H1 (cell line): ENCODE measurements at regions not wholly inside any gene's neighbourhood (a gene's known extent, or its start where the extent isn't known, plus 50 kb on each side); places are given as distances from the start of the nearest gene placed in this dataset.

ENCODE experiments used
- CTCF ChIA-PET: fragments of 300-600 bp; sonication (Branson Sonifier 250); formaldehyde crosslinking; loops from one replicate; lab custom pipeline; 2021; ENCODE audit not compliant: partially characterized antibody; lab: Charles Lee
- POLR2A ChIA-PET: fragments of 300-600 bp; sonication (Branson Sonifier 250); formaldehyde crosslinking; loops from one replicate; lab custom pipeline; 2021; ENCODE audit warnings: inconsistent platforms; ENCODE audit not compliant: partially characterized antibody; lab: Charles Lee
- DNase-seq, 2 experiments: peaks; one replicate each; pipeline versions ENCODE4 v3.0.0 to v3.0.0-alpha.2; 2010 to 2022; ENCODE audit warnings: low spot score in 2 of 2, low read depth in 1 of 2, mixed read lengths in 1 of 2
- FAIRE-seq: peaks from 2 replicates; lab custom pipeline; 2011; peaks lifted over from hg19 to GRCh38; lab: Jason Lieb, UNC
- H2AFZ ChIP-seq: 2 replicates; pipeline ENCODE4 v1.8.1; 2012; ENCODE audit warnings: low read length, inconsistent platforms
- H2AK5ac ChIP-seq: 2 replicates; pipeline ENCODE4 v1.6.1; 2013; ENCODE audit warnings: low read depth, low read length
- H2BK120ac ChIP-seq: replicated peaks from 2 replicates; pipeline ENCODE3; 2013; ENCODE audit warnings: low read depth, low read length, inconsistent platforms
- H2BK12ac ChIP-seq: 2 replicates; pipeline ENCODE4 v1.6.1; 2013; ENCODE audit warnings: low read depth, low read length
- H2BK15ac ChIP-seq: 2 replicates; pipeline ENCODE4 v1.6.1; 2013; ENCODE audit warnings: low read length
- H2BK20ac ChIP-seq: 2 replicates; pipeline ENCODE4 v1.6.1; 2013; ENCODE audit warnings: low read length
- H2BK5ac ChIP-seq: 2 replicates; pipeline ENCODE4 v1.6.1; 2013; ENCODE audit warnings: low read depth, low read length
- H3K14ac ChIP-seq: 2 replicates; pipeline ENCODE4 v1.6.1; 2013; ENCODE audit warnings: inconsistent platforms; ENCODE audit not compliant: insufficient read length
- H3K18ac ChIP-seq: 2 replicates; pipeline ENCODE4 v1.6.1; 2013; ENCODE audit warnings: low read length; ENCODE audit errors: extremely low read depth
- H3K23ac ChIP-seq: 2 replicates; pipeline ENCODE4 v1.6.1; 2013; ENCODE audit warnings: inconsistent platforms; ENCODE audit not compliant: insufficient read length
- H3K23me2 ChIP-seq: 2 replicates; pipeline ENCODE4 v1.6.1; 2013; ENCODE audit warnings: low read depth, low read length
- H3K27ac ChIP-seq: 2 replicates; pipeline ENCODE4 v1.6.1; 2011; ENCODE audit warnings: low read depth, low read length, inconsistent platforms
- H3K27me3 ChIP-seq, 4 experiments: replicated peaks in 1 of 4; 1 replicate in 1 of 4; 2 replicates in 3 of 4; pipeline versions ENCODE4 v1.6.1 to v1.8.1; 2011 to 2013; ENCODE audit warnings: low read length in 3 of 4, mild to moderate bottlenecking in 3 of 4, inconsistent platforms in 2 of 4, mixed read lengths in 2 of 4, moderate library complexity in 1 of 4; ENCODE audit not compliant: control insufficient read depth in 3 of 4, insufficient read depth in 3 of 4; ENCODE audit errors: extremely low read depth in 1 of 4
- H3K36me3 ChIP-seq, 4 experiments: 2 replicates each; pipeline versions ENCODE4 v1.6.1 to v1.8.1; 2011 to 2013; ENCODE audit warnings: mild to moderate bottlenecking in 4 of 4, low read length in 3 of 4, moderate library complexity in 2 of 4, control low read depth in 1 of 4, inconsistent platforms in 1 of 4; ENCODE audit not compliant: insufficient read depth in 4 of 4, control insufficient read depth in 2 of 4
- H3K4ac ChIP-seq: replicated peaks from 2 replicates; pipeline ENCODE3; 2013; ENCODE audit warnings: low read length, low read depth, mixed read lengths, inconsistent platforms; ENCODE audit not compliant: insufficient read length
- H3K4me1 ChIP-seq, 4 experiments: replicated peaks in 1 of 4; 1 replicate in 1 of 4; 2 replicates in 3 of 4; pipeline versions ENCODE4 v1.6.1 to v1.8.1; 2011 to 2013; ENCODE audit warnings: low read length in 3 of 4, inconsistent platforms in 2 of 4, mixed read lengths in 1 of 4; ENCODE audit not compliant: insufficient read depth in 4 of 4, control insufficient read depth in 3 of 4
- H3K4me2 ChIP-seq, 2 experiments: 2 replicates each; pipeline versions ENCODE4 v1.6.1 to v1.8.1; 2011 to 2013; ENCODE audit warnings: low read depth in 2 of 2, low read length in 2 of 2, control low read depth in 1 of 2, inconsistent platforms in 1 of 2, mild to moderate bottlenecking in 1 of 2; ENCODE audit not compliant: insufficient read depth in 1 of 2
- H3K4me3 ChIP-seq, 4 experiments: fragments of 200-600, 300-600 bp in 1 of 4; sonication (generic), shearing (Covaris generic), sonication (Bioruptor Twin) in 1 of 4; 2 replicates each; pipeline versions ENCODE4 v1.5.1 to v1.8.1; 2011 to 2016; ENCODE audit warnings: low read length in 4 of 4, low read depth in 3 of 4, control low read depth in 2 of 4, inconsistent platforms in 2 of 4, mild to moderate bottlenecking in 2 of 4, mixed read lengths in 1 of 4, moderate library complexity in 1 of 4; ENCODE audit not compliant: insufficient read depth in 2 of 4; ENCODE audit errors: extremely low read depth in 1 of 4
- H3K56ac ChIP-seq: replicated peaks from 2 replicates; pipeline ENCODE3; 2013; ENCODE audit warnings: low read depth, mild to moderate bottlenecking, mixed read lengths, low read length, inconsistent platforms; ENCODE audit not compliant: insufficient read length
- H3K79me1 ChIP-seq: 2 replicates; pipeline ENCODE4 v1.6.1; 2013; ENCODE audit warnings: low read depth, low read length, control low read depth
- H3K79me2 ChIP-seq, 2 experiments: 2 replicates each; pipeline versions ENCODE4 v1.6.1 to v1.8.1; 2012 to 2013; ENCODE audit warnings: low read length in 2 of 2, mild to moderate bottlenecking in 2 of 2, inconsistent platforms in 1 of 2; ENCODE audit not compliant: insufficient read depth in 2 of 2, control insufficient read depth in 1 of 2
- H3K9ac ChIP-seq, 4 experiments: replicated peaks in 1 of 4; 1 replicate in 1 of 4; 2 replicates in 3 of 4; pipeline versions ENCODE4 v1.6.1 to v1.8.1; 2011 to 2013; ENCODE audit warnings: low read depth in 3 of 4, low read length in 3 of 4, control low read depth in 2 of 4, mild to moderate bottlenecking in 2 of 4, moderate library complexity in 2 of 4, inconsistent platforms in 1 of 4; ENCODE audit errors: extremely low read depth in 1 of 4
- H3K9me3 ChIP-seq, 2 experiments: 2 replicates each; pipeline versions ENCODE4 v1.6.1 to v1.8.1; 2012 to 2013; ENCODE audit warnings: mild to moderate bottlenecking in 2 of 2, moderate library complexity in 2 of 2, control low read depth in 1 of 2, inconsistent platforms in 1 of 2, low read depth in 1 of 2, low read length in 1 of 2, mixed read lengths in 1 of 2; ENCODE audit not compliant: insufficient read depth in 2 of 2
- H4K20me1 ChIP-seq, 2 experiments: replicated peaks in 1 of 2; 2 replicates each; pipeline versions ENCODE3 to v1.8.1; 2011 to 2013; ENCODE audit warnings: inconsistent platforms in 2 of 2, low read length in 2 of 2, mild to moderate bottlenecking in 1 of 2; ENCODE audit not compliant: insufficient read depth in 2 of 2, control insufficient read depth in 1 of 2
- H4K5ac ChIP-seq: 2 replicates; pipeline ENCODE4 v1.6.1; 2013; ENCODE audit warnings: low read length, low read depth, mixed read lengths, inconsistent platforms; ENCODE audit not compliant: insufficient read length
- H4K8ac ChIP-seq: 2 replicates; pipeline ENCODE4 v1.8.0; 2013; ENCODE audit warnings: mild to moderate bottlenecking, moderate library complexity, low read length, inconsistent platforms; ENCODE audit not compliant: insufficient read depth; ENCODE audit errors: extremely low read depth
- H4K91ac ChIP-seq: replicated peaks from 2 replicates; pipeline ENCODE3; 2013; ENCODE audit warnings: low read length, mixed read lengths, inconsistent platforms; ENCODE audit not compliant: insufficient read length
- RBBP5 ChIP-seq: IDR thresholded peaks from 2 replicates; pipeline ENCODE4 v1.7.1; 2012; ENCODE audit warnings: low read depth, mild to moderate bottlenecking, inconsistent platforms, low read length, moderate library complexity, borderline replicate concordance
- WGBS, 2 experiments: shearing (Covaris generic) in 1 of 2; methylation state at CpG; one replicate each; pipeline versions ENCODE4 v1.1.6 to v1.1.7; 2013 to 2015; ENCODE audit warnings: low lambda C conversion rate in 2 of 2, mixed read lengths in 2 of 2, inconsistent platforms in 1 of 2, low coverage in 1 of 2, missing lambda C conversion rate in 1 of 2; ENCODE audit not compliant: insufficient replicate concordance in 2 of 2, insufficient coverage in 1 of 2, insufficient read length in 1 of 2; ENCODE audit errors: extremely low coverage in 1 of 2, missing lambda C conversion rate in 1 of 2; 5-methylcytosine and 5-hydroxymethylcytosine counted together

DNA sequence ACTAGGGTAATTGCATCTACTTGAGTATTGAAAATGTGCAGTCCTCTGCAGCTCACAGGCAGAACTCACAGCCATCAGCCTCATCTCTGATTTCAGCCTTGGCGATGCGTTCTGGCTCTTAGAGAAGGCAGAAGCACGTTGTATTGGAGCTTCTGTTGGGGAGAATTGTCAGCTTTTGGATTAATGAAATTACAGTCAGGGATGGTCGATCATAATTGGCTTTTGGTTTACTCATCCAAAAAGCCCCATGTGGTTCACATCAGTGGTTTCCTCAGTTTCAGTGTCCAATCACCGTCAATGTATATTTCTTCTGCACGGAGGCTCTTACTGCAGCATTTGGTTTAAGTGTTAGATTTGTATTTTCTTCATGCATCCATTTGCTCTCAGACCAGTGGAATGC lies 218.5 kb upstream of the SOX11 start:
- Histone ChIP-seq H3K4me1 (peaks cover 0 to 4% (median 0%) of the 10 kb centered on the region in 4 experiments; a peak in 1 of 7 replicates), H3K18ac (no peak overlapping the region), H2AFZ (no peak overlapping the region), H2BK20ac (no peak overlapping the region), H4K20me1 (no peaks in the 10 kb centered on the region), H3K27ac (no peak overlapping the region), H2AK5ac (no peak overlapping the region), H4K8ac (no peak overlapping the region), H3K79me1 (no peaks in the 10 kb centered on the region), H2BK12ac (no peak overlapping the region), H2BK120ac (no peak overlapping the region), H3K23ac (no peak overlapping the region), H3K9ac (no peak overlapping the region), H3K36me3 (no peaks in the 10 kb centered on the region), H4K91ac (no peak overlapping the region), H2BK15ac (no peak overlapping the region), H3K4me3 (no peak overlapping the region), H3K14ac (no peak overlapping the region), H3K79me2 (no peaks in the 10 kb centered on the region), H3K4ac (no peak overlapping the region), H3K9me3 (no peaks in the 10 kb centered on the region), H2BK5ac (no peak overlapping the region), H3K56ac (no peak overlapping the region), H3K27me3 (no peaks in the 10 kb centered on the region), H3K4me2 (no peak overlapping the region), H4K5ac (no peak overlapping the region), H3K23me2 (no peaks in the 10 kb centered on the region; the same call in 1 of the 2 replicates)
- DNase-seq (no peak), FAIRE-seq (no peak)
- CTCF ChIA-PET, result no interaction called here
- POLR2A ChIA-PET, result interaction anchor here (1.2 kb wide), 1 partner anchor 11 kb away, joined by 3 read pairs; no protein-coding TSS in a partner anchor
- WGBS, 2 experiments, result 92% methylated on average over 6 of the region's 6 CpGs; no CpG with 5 or more reads in 1 of the 2 experiments
- TF ChIP-seq RBBP5, result no peak
